Activated CD4-positive, alpha-beta T cell treated with anti-CD3 and anti-CD28 coated beads, Interleukin-2, Interleukin-4, amounts not matched to agents 100 ng/mL and 50 ng/mL, durations not matched to agents 16 hours and 8 hours (primary cell): ENCODE measurements at regions not wholly inside any gene's neighbourhood (a gene's known extent, or its start where the extent isn't known, plus 50 kb on each side); places are given as distances from the start of the nearest gene placed in this dataset.
"Not testable (repeated sequence)": the region's sequence is repeated elsewhere in the genome, so short reads cannot be mapped to it uniquely, and the experiment has no call there.

Source experiments
- DNase-seq: peaks from one replicate; pipeline ENCODE4 v3.0.0-alpha.2; 2020; ENCODE audit warnings: low spot score

GRCh38 chr14:57061009-57061711 is 207.5 kb downstream of the EXOC5 start:
- no peak for DNase-seq

- peak; percentile 81 for DNase-seq
These were observed 208.3 kb downstream of the EXOC5 start for GRCh38 chr14:57060276-57060955.

- no peak for DNase-seq
These were observed 210.4 kb downstream of the EXOC5 start for GRCh38 chr14:57058319-57058718.

- DNase-seq: no peak
These were observed 210.9 kb downstream of the EXOC5 start for GRCh38 chr14:57057803-57058202.

- not testable (repeated sequence) for DNase-seq
These were observed 212.2 kb downstream of the EXOC5 start for GRCh38 chr14:57056522-57056921.

GRCh38 chr14:57052705-57053302 is 215.9 kb downstream of the EXOC5 start:
- DNase-seq: no peak

- DNase-seq: no peak
These were observed 217.1 kb downstream of the EXOC5 start for GRCh38 chr14:57051633-57052032.

GRCh38 chr14:57049848-57050247 is 218.9 kb downstream of the EXOC5 start:
- no peak for DNase-seq

- DNase-seq: no peak
These were observed 222.5 kb downstream of the EXOC5 start for GRCh38 chr14:57046175-57046574.

GRCh38 chr14:57044101-57044973 is 224.4 kb downstream of the EXOC5 start:
- DNase-seq: not testable (repeated sequence)

GRCh38 chr14:57038689-57039088 is 228.4 kb upstream of the OTX2 start:
- no peak for DNase-seq

GRCh38 chr14:57031474-57031873 is 221.2 kb upstream of the OTX2 start:
- DNase-seq: no peak

GRCh38 chr14:57029620-57030253 is 219.5 kb upstream of the OTX2 start:
- no peak for DNase-seq

- DNase-seq: no peak
These were observed 215.2 kb upstream of the OTX2 start for GRCh38 chr14:57025456-57025855.

GRCh38 chr14:57022608-57023007 is 212.3 kb upstream of the OTX2 start:
- no peak for DNase-seq

GRCh38 chr14:57018065-57018464 is 207.8 kb upstream of the OTX2 start:
- no peak for DNase-seq

- no peak for DNase-seq
These were observed 203.7 kb upstream of the OTX2 start for GRCh38 chr14:57013987-57014386.

- DNase-seq: no peak
These were observed 199.6 kb upstream of the OTX2 start for GRCh38 chr14:57009585-57010515.

GRCh38 chr14:57008534-57008933 is 198.3 kb upstream of the OTX2 start:
- no peak for DNase-seq

GRCh38 chr14:56998728-56999127 is 188.4 kb upstream of the OTX2 start:
- DNase-seq: no peak
